ENCODE measurements at regions not wholly inside any gene's neighbourhood (a gene's known extent, or its start where the extent isn't known, plus 50 kb on each side); places are given as distances from the start of the nearest gene placed in this dataset.

- Histone ChIP-seq H3K27me3 (ENCODE audit: control insufficient read depth, insufficient read depth, low read length) (no peaks in the 10 kb centered on the region), H3K4me3 (ENCODE audit: insufficient read depth, low read depth, low read length) (no peak overlapping the region), H3K36me3 (replicated peaks; ENCODE audit: control insufficient read depth, insufficient read depth, low read length) (no peaks in the 10 kb centered on the region)
- DNase-seq: no peak
Measured at GRCh38 chr14:62347562-62348011, 585.4 kb downstream of the SNAPC1 start.

DNA sequence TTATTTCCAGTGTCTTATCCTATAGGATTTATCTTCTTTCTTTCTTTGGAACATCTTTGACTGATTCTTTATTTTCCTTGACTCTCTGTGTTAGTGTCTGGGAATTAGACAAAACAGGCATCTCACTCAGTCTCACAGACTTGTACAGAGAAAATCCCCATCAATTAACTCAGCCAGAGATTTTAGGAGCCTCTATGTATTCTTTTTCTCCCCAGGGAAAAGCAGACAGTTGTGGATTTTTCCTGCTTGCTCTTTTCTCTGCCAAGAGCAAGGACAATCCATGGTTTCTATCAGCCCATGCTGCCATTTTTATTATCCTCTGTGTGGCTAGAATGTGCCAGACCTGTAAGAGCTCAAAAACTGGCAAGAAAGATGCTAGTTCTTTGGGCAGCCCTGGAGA lies 595.1 kb downstream of the SNAPC1 start:
- no peak for DNase-seq
- H3K4me3 ChIP-seq (ENCODE audit: insufficient read depth, low read depth, low read length): no peak overlapping the region
- H3K36me3 ChIP-seq (replicated peaks; ENCODE audit: control insufficient read depth, insufficient read depth, low read length): no peaks in the 10 kb centered on the region
- no peaks in the 10 kb centered on the region for H3K27me3 ChIP-seq (ENCODE audit: control insufficient read depth, insufficient read depth, low read length)

DNA sequence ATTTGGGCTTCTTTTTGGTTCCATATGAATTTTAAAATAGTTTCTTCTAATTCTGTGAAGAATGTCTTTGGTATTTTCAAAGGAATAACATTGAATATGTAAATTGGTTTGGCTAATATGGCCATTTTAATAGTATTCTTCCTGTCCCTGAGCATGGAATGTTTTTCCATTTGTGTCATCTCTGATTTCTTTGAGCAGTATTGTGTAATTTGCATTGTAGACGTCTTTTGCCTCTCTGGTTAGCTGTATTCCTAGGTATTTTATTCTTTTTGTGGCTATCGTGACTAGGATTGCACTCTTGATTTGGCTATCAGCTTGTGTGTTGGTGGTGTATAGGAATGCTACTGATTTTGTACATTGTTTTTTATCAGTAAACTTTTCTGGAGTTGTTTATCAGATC lies 601.9 kb downstream of the SNAPC1 start:
- H3K27me3 ChIP-seq (ENCODE audit: control insufficient read depth, insufficient read depth, low read length): no peaks in the 10 kb centered on the region
- no peak overlapping the region for H3K4me3 ChIP-seq (ENCODE audit: insufficient read depth, low read depth, low read length)
- no peak for DNase-seq
- no peaks in the 10 kb centered on the region for H3K36me3 ChIP-seq (replicated peaks; ENCODE audit: control insufficient read depth, insufficient read depth, low read length)

DNA sequence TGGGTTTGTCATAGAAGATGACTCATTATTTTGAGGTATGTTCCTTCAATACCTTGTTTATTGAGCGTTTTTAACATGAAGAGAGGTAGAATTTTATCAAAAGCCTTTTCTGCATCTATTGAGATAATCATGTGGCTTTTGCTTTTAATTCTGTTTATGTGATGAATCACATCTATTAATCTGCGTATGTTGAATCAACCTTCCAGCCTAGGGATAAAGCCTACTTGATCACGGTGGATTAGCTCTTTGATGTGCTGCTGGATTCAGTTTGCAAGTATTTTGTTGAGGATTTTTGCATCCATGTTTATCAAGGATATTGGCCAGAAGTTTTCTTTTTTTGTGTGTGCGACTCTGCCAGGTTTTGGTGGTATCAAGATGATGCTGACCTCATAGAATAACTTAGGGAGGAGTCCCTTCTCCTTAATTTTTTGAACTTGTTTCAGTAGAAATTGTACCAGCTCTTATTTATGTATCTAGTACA lies 602.6 kb downstream of the SNAPC1 start:
- H3K27me3 ChIP-seq (ENCODE audit: control insufficient read depth, insufficient read depth, low read length): no peaks in the 10 kb centered on the region
- H3K4me3 ChIP-seq (ENCODE audit: insufficient read depth, low read depth, low read length): no peak overlapping the region
- H3K36me3 ChIP-seq (replicated peaks; ENCODE audit: control insufficient read depth, insufficient read depth, low read length): no peaks in the 10 kb centered on the region
- no peak for DNase-seq

- no peak for DNase-seq
- H3K4me3 ChIP-seq (ENCODE audit: insufficient read depth, low read depth, low read length): no peak overlapping the region
- H3K27me3 ChIP-seq (ENCODE audit: control insufficient read depth, insufficient read depth, low read length): no peaks in the 10 kb centered on the region
- no peaks in the 10 kb centered on the region for H3K36me3 ChIP-seq (replicated peaks; ENCODE audit: control insufficient read depth, insufficient read depth, low read length)
Measured at GRCh38 chr14:62369919-62370560, 607.8 kb downstream of the SNAPC1 start.

DNA sequence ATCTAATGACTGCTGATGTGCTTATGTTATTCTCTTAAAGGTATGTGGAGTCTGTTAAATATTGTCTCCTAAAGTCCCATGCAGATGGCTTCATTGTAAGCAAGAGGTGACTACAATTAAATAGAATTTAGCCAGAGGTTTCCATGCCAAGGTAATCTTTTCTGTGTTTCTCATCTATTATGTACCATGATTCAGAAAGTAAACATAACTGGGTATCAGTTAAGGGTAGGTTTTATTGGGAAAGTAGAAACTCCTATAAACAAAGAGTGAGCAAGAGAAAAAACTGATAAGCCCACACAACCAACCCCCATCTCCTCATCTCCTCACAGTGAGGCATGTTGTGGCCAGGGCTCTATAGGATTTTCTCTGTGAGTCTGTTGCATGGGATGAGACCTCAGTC lies 611.7 kb downstream of the SNAPC1 start:
- no peak for DNase-seq
- Histone ChIP-seq H3K4me3 (ENCODE audit: insufficient read depth, low read depth, low read length) (no peak overlapping the region), H3K27me3 (ENCODE audit: control insufficient read depth, insufficient read depth, low read length) (no peaks in the 10 kb centered on the region)

DNA sequence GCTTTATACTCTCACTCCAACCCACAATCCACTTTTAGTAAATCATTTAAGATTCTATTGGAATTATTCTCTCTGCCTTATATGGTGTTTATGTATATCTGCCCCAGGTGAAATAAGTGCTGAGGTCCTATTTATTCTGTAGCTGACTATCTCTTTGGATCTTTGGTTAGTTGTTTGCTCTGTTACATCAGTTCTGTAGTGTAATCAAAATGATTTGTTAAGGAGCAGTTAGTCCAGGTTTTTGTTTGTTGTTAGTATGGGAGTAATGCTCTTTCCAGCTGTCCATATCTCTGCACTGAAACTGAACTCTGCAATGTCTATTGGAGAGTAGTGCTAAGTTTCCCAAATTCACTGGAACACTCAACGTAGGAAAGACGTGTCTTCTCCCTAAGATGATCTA lies 615.8 kb downstream of the SNAPC1 start:
- no peak overlapping the region for H3K4me3 ChIP-seq (ENCODE audit: insufficient read depth, low read depth, low read length)
- H3K27me3 ChIP-seq (ENCODE audit: control insufficient read depth, insufficient read depth, low read length): no peaks in the 10 kb centered on the region
- no peaks in the 10 kb centered on the region for H3K36me3 ChIP-seq (replicated peaks; ENCODE audit: control insufficient read depth, insufficient read depth, low read length)
- no peak for DNase-seq

More for the DNA sequence above, 611.7 kb downstream of the SNAPC1 start:
- no peaks in the 10 kb centered on the region for H3K36me3 ChIP-seq (replicated peaks; ENCODE audit: control insufficient read depth, insufficient read depth, low read length)

- no peak for DNase-seq
- H3K36me3 ChIP-seq (replicated peaks; ENCODE audit: control insufficient read depth, insufficient read depth, low read length): no peaks in the 10 kb centered on the region
- H3K4me3 ChIP-seq (ENCODE audit: insufficient read depth, low read depth, low read length): no peak overlapping the region
Measured at GRCh38 chr14:62381311-62382070, 619.3 kb downstream of the SNAPC1 start.

DNA sequence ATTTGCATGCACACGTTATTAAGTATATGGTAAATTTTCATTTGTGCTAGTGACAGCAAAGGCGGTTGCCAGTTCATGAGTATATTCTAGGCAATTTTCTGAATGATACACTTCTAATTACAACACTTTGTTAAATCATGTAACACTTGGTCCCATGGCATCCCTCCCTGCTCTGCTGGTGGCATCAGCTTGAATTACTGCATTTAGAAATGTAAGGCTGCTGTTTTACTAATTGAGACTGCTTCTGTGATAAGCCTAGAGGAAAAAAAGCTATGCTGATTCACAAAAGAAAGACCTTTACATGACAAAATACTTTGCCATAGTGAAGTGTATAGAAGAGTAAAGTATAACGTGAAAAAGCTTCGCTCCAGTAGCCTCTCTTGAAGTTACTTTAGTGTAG lies 636.1 kb downstream of the KCNH5 start:
- H3K36me3 ChIP-seq (replicated peaks; ENCODE audit: control insufficient read depth, insufficient read depth, low read length): no peaks in the 10 kb centered on the region
- peak; percentile 4 for DNase-seq
- H3K27me3 ChIP-seq (ENCODE audit: control insufficient read depth, insufficient read depth, low read length): no peaks in the 10 kb centered on the region
- no peak overlapping the region for H3K4me3 ChIP-seq (ENCODE audit: insufficient read depth, low read depth, low read length)

More at GRCh38 chr14:62381311-62382070, 619.3 kb downstream of the SNAPC1 start:
- H3K27me3 ChIP-seq (ENCODE audit: control insufficient read depth, insufficient read depth, low read length): no peaks in the 10 kb centered on the region

DNA sequence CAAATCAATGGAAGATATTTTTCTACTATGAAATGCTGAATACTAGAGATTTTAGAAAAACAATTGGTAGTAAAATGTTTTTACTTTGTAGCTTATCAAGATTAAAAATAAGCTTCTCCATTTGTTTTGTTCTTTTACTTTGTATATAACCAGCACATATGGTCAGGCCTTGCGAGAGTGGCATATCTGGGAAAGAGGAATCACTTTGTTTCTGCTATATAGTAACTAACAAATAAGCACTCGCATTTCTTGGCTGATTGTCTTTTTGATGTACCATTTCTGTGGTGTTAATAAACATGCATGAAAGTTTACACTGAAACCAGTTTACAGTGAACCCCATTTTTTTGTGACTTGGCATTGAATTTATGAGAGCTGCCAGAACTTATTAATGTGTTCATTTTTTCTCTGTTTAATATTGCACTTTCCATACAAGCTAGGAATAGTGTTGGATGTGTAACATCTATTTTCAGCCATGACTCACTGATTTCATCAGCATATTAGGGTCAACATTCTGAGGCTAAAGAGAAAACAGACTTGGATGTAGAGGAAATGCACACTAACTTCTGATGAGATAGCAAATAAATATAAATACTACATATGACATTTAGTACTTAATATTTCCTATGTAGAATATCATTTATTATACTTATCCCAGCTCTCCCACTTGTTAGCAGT lies 635.5 kb downstream of the KCNH5 start:
- no peaks in the 10 kb centered on the region for H3K27me3 ChIP-seq (ENCODE audit: control insufficient read depth, insufficient read depth, low read length)
- no peak for DNase-seq
- H3K4me3 ChIP-seq (ENCODE audit: insufficient read depth, low read depth, low read length): no peak overlapping the region
- no peaks in the 10 kb centered on the region for H3K36me3 ChIP-seq (replicated peaks; ENCODE audit: control insufficient read depth, insufficient read depth, low read length)

DNA sequence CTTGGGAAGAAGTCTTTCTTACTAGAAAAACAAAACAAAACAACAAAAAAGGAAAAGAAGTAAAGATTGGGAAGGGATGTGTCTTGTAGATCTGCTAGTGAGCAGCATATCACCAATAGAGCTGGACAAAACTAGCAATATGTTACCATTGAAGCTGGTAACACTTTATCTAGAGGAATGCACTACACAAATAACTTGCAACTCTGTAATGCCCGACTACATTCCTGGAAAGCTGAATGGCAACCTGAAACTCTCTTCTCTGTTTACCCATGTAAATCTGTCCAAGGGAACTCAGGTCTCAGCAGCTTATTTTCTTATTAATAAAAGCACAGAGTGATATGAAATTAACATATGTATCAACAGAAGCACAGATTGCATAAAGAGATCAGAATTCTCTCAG lies 624.4 kb downstream of the KCNH5 start:
- DNase-seq: no peak
- Histone ChIP-seq H3K4me3 (ENCODE audit: insufficient read depth, low read depth, low read length) (no peak overlapping the region), H3K27me3 (ENCODE audit: control insufficient read depth, insufficient read depth, low read length) (no peaks in the 10 kb centered on the region), H3K36me3 (replicated peaks; ENCODE audit: control insufficient read depth, insufficient read depth, low read length) (no peaks in the 10 kb centered on the region)

- Histone ChIP-seq H3K4me3 (ENCODE audit: insufficient read depth, low read depth, low read length) (no peak overlapping the region), H3K36me3 (replicated peaks; ENCODE audit: control insufficient read depth, insufficient read depth, low read length) (no peaks in the 10 kb centered on the region), H3K27me3 (ENCODE audit: control insufficient read depth, insufficient read depth, low read length) (no peaks in the 10 kb centered on the region)
- DNase-seq: no peak
Measured at GRCh38 chr14:62428429-62429203, 616.6 kb downstream of the KCNH5 start.

GRCh38 chr14:62429683-62430082 lies 615.6 kb downstream of the KCNH5 start:
- Histone ChIP-seq H3K36me3 (replicated peaks; ENCODE audit: control insufficient read depth, insufficient read depth, low read length) (no peaks in the 10 kb centered on the region), H3K4me3 (ENCODE audit: insufficient read depth, low read depth, low read length) (no peak overlapping the region), H3K27me3 (ENCODE audit: control insufficient read depth, insufficient read depth, low read length) (no peaks in the 10 kb centered on the region)
- DNase-seq: no peak

GRCh38 chr14:62431496-62431895 lies 613.8 kb downstream of the KCNH5 start:
- Histone ChIP-seq H3K36me3 (replicated peaks; ENCODE audit: control insufficient read depth, insufficient read depth, low read length) (no peaks in the 10 kb centered on the region), H3K4me3 (ENCODE audit: insufficient read depth, low read depth, low read length) (no peak overlapping the region), H3K27me3 (ENCODE audit: control insufficient read depth, insufficient read depth, low read length) (no peaks in the 10 kb centered on the region)
- DNase-seq: no peak

All from H7 (cell line).